ENCODE measurements at regions not wholly inside any gene's neighbourhood (a gene's known extent, or its start where the extent isn't known, plus 50 kb on each side); places are given as distances from the start of the nearest gene placed in this dataset.

DNA sequence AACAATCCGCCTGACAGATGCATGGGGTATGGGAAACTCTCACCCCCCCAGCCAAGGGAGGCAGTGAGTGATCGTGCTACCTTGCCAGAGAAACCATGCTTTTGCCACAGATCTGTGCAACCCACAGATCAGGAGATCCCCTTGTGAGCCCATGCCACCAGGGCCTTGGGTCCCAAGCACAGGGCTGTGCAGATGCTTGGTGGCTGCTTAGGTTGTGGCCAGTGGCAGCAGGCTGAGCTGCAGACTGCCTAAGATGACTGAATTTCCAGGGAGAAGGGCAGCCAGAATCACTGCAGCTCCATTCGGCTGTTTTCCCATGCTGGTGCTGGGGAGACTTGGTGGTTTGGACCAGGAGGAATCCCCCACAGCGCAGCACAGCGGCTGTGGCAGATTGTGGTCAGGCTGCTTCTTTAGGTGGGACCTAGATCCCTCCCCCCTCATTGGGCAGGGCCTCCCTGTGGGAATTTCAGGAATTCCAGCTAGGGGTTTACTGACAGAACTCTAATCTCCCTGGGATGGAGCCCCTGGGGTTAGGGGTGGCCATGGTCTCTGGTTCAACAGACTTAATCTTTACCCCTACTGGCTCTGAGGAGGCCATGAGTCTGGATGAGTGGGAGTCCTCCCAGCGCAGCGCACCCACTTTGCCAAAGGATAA, 264.6 kb upstream of the DAAM1 start:
- CTCF ChIA-PET = no interaction called here
- POLR2A ChIA-PET = no interaction called here

DNA sequence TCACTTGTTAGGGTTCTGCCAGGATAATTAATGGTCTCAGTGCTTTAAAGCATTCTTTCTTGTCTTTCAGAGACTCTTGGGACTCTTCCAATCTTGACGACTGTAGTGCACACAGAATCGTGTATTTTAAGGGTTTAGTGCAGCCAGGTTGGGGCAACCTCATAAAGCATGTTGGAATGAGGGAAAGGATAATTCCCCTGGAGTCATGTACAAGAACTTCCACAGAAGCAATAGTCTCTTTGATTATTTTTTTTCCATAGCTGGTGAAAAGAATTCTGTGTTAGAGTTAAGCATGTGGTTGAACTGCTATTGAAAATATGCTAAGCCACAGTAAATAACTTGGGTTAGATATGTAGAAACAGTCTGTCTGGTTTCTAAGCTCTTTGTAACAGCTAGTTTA, 246.8 kb upstream of the DAAM1 start:
- CTCF ChIA-PET = no interaction called here

DNA sequence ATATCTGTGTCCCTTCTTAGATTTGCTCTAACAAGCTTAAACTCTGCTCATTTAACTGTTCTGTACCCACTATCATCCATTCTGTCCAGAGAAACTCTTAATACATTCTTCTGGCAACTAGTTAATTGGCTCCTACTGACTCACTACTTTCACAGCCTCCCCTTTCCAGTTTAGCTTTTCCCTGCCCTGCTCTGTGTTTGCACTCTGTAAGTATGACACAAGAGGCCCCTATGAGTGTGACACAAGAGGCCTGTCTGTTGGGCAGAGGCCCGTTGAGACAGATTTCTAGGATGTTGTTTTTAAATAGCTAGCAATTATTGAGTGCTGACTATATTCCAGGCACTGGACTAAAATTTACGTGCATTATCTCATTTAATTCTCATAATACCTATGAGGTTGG, 246.0 kb upstream of the DAAM1 start:
- CTCF ChIA-PET = no interaction called here
- POLR2A ChIA-PET = no interaction called here

More for the DNA sequence above, 246.8 kb upstream of the DAAM1 start:
- POLR2A ChIA-PET = no interaction called here

DNA sequence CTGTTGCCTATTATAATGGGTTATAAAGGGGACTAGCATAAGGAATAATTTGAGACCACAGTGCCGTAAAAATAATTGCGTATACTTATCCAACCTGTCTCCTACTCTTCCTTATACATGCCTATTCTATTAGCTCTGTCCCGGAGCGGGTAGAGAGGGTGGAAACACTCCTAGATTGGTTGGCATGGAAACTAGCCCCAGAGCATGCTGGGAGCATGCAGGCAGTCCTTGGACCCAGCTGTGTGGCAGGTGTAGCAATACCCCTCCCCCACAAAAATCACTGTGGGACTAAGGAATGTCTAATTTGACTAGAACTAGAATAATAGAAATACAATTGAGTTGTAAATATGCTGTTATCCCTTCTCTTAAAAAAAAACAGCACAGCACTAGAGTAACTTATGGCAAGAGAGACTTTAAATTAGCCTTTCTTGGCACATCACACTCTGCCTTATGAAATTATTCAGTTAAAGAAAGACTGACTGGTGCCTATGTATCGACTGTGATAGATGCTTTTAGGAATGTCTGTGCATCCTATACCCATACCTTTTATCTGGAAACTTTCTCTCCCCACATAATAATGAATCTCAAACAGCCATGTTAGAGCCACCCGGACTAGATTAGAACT, 244.0 kb upstream of the DAAM1 start:
- POLR2A ChIA-PET = no interaction called here

DNA sequence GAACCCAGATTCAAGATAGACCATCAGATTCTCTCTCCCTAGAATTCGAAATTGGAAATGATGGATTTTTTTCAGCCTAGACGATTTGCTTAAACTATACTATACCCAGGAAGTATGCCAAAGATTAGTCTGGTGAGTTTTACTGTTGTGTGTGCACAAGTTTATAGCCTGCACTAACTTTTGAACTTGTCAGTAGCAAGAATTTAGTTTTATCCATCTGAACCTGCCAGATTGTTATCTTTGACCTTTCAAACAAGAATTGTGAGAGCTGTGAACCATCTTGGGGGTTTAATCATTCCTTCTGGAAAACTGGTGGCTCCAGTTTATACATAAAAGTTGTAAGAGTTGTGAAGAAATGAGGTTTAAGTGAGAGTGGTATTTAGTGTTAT, 243.5 kb upstream of the DAAM1 start:
- ChIA-PET POLR2A (no interaction called here), CTCF (no interaction called here)

More for the DNA sequence above, 244.0 kb upstream of the DAAM1 start:
- CTCF ChIA-PET = no interaction called here

DNA sequence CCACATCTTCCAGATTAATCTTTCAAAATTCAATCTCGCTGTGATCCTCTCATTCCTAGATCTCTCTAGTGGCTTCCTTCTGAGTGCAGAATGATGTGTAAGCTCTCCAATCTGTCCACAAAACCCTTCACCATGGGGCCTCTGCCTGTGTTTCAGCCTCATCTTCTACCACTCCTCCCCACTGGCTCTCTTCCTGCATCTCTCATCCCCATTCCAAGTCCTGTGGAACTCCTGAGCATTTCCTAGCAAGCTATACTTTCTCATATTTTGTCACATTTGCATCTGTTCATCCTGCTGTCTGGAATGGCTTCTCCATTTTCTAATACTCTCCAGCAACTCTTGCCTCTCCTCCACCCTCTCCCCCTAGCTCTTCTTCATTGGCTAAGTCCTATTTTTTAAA, 242.0 kb upstream of the DAAM1 start:
- POLR2A ChIA-PET = no interaction called here
- CTCF ChIA-PET = no interaction called here

DNA sequence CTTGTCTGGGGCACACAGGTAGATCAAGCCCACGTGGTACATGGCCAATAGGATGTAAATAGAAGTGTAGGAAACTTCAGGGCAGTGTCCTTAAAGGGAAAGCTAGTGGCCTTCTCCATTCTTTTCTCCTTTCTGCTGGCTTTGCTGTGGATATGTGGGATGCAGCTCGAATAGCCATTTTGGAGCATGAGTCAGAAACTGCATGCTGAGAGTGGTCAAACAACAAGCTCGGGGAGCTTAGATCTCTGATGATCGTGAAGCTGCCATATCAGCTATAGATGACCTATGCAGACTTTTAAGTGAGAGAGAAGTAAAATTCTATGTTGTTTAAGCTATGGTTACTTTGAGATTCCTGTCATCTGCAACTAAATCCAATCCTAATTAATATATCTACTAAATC, 241.3 kb upstream of the DAAM1 start:
- POLR2A ChIA-PET = no interaction called here
- CTCF ChIA-PET = no interaction called here

GRCh38 chr14:58947814-58948445, 240.5 kb upstream of the DAAM1 start:
- ChIA-PET CTCF (interaction anchor here (0.8 kb wide), 1 partner anchor 9 kb away, joined by 3 read pairs; no protein-coding TSS in a partner anchor), POLR2A (no interaction called here)

DNA sequence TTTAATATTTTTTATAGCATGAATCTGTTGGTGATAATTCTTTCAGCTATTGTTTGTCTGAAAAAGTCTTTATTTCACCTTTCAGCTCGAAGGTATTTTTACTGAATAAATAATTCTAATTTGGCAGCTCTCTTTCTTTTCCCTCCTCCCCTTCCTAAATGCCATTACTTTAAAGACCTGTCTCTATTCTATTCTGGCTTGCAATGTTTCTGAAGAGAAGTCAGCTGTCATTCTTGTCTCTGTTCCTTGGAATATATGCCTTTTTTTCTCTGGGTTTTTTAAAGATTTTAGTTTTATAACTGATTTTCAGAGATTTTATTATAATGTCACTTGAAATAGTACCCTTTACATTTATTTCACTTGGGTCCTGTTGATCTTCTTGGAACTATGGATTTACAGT, 237.9 kb upstream of the DAAM1 start:
- POLR2A ChIA-PET = no interaction called here
- CTCF ChIA-PET = no interaction called here

GRCh38 chr14:58951143-58951542, 237.3 kb upstream of the DAAM1 start:
- POLR2A ChIA-PET = no interaction called here
- CTCF ChIA-PET = no interaction called here

DNA sequence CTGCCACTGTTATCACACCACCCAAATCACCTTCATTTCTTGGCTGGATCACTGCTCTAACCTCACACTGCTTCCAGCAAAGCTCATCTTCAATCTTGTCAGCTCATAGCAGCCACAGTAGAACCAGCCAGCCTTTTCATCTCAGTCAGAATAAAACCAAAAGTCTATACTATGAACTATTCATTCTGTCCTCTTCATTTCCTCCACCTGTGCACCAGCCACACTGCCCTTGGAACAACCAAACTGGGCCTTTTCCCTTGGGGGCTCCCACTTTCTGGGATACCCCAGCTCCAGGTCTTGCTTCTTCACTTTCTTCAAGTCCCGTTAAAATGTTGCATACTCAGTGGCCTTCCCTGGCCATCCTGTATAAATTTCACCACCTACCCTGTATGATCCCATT, 234.4 kb upstream of the DAAM1 start:
- ChIA-PET CTCF (no interaction called here), POLR2A (no interaction called here)

DNA sequence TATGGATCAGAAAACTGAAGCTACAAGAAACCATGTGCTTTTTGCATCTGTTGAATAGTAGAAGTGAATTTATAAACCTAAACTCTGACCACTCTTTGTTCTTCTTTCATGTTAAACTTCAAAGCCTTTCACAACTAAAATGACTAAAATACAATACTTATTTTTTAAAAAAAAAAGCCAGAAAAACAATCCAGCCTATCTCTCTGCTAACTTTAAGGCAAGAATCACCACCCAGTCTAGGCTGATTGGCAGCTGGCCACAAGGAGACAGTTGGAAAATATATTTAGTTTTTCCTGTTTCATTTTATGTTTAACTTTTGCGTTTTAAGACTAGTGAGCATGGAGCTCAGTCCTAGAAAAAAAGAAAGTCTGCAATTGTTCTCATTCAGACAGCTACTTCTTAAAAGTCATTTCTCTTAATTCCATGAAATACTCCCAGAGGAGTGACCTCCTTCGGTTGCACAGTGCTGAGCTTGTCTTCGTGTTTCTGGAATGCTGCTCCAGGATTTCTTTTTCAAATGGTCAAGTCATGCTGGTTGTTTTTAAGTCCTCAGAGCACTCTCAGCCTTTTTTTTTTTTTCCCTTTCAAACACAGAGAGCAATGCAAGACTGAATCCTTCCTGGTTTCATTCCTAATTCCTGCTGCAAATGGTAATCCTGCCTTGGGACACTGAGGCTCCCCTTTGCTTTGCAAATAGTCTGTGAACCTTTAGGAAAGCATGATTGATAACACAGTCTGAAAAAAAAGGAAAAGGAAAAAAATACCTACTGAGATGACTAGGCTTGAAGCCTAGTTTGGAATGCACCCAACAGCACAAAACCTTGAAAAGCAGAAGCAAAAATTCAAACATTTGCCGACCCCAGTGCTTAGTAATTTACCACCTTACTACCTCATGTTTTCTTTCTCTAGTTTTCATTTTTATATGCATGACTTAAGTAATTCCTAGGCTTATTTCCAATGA, 233.3 kb upstream of the DAAM1 start:
- CTCF ChIA-PET = no interaction called here
- POLR2A ChIA-PET = no interaction called here

DNA sequence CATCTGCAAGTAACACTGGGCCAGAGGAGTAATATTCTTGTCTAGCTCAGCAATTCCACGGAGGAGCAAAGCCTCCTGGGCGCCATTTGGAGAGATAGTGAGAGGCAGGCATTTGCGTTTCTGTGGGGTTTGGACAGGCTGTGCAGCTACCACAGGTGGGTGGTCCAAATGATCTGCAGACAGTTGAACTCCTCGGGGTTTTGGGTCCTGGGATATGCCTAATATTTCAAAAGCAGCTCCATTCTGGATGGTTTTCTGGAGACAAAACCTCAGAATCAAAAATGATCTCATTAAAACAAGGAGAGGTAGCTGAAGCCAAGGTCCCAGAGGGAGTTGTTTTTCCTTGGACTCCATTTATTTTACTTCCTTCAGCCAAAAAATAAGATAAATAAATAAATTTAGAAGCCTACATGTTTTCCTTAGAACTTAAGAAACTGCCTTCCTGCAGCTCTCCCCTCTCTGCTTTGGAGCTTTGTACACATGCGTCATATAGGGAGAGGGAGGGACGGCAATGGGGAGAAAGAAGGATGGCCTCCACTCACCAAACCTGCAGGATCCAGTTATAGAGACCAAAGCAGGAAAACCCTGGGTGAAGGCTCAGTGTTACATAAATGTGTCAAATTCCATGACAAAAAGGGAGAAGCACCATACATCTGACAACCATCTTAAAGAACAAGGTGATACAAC, 227.3 kb upstream of the DAAM1 start:
- POLR2A ChIA-PET = no interaction called here
- CTCF ChIA-PET = no interaction called here

- ChIA-PET CTCF (no interaction called here), POLR2A (no interaction called here)
Measured at GRCh38 chr14:58963873-58964597, 224.4 kb upstream of the DAAM1 start.

DNA sequence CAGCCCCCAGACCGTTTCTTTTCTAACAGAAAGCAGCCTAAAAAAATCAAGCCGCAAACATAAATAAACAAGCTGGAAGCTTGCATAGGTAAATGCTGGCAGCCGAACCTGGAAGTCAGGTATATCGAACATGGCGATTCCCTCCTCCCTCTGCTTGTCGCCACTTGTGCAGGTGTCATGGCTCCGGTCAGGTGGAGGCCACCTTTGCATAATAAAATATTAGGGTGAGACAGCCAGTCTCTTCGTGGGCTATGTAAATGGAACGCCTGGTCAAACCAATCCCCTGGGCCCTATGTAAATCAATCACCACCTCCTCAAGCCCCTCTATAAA, 223.9 kb upstream of the DAAM1 start:
- CTCF ChIA-PET = no interaction called here
- POLR2A ChIA-PET = no interaction called here

- POLR2A ChIA-PET = no interaction called here
- CTCF ChIA-PET = no interaction called here
Measured at GRCh38 chr14:58965601-58966000, 222.9 kb upstream of the DAAM1 start.

DNA sequence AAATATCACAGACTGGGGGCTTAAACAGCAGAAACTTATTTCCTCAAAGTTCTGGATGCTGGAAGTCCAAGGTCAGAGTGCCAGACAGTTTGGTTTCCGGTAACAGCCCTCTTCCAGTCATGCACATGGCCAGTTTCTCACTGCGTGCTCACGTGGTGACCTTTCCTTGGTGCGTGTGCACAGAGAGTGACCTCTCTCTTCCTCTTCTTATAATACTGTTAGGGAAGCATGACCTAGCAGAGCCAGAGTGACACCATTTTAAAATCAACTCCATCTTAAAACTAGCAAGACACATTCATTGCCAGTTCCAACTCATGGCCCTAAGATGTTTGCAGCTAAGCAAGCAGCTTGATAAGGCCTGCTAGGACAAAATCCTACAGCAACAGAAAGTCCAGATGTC, 221.5 kb upstream of the DAAM1 start:
- CTCF ChIA-PET = no interaction called here
- POLR2A ChIA-PET = no interaction called here

DNA sequence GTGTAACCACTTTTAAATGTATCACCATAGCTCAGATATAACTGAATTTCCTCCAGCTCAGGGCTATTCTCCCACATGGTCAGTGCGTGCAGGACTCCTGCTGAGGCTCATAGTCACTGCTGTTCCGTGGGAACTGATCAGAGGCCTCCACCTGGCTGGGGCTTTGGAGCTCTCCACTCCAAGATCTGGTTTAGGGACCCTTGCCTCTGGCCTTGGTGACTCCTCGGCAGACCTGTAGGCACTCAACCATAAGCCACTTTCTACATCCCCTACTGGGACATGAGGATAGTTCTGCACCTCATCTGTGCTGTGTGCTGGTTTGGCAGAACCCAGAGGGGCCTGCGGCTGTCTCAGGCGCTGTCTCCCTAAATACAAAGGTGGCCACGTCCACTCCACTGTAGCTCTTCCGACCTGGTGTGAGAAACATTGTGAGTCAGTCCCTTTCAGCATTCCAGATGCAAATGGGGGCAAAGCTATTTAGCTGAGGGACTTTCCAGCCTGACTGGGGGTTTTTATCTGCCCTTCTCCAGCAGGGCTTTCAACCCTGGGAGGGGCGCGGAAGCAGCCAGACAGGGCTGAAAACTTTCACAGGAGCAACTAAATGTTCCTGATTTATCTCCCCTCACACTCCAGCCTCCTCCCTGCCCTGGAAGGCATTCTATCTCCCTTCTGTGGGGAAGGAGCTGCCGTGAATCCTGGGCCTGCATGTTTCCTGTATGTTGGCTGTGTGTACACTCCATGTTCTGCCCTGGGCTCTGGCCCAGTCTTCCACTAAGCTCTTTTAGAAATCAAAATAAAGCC, 218.3 kb upstream of the DAAM1 start:
- POLR2A ChIA-PET = no interaction called here
- CTCF ChIA-PET = no interaction called here

All from activated CD8-positive, alpha-beta memory T cell treated with anti-CD3 and anti-CD28 coated beads for 36 hours (primary cell).